Thoracic aorta (tissue), 2 donors: ENCODE measurements at regions not wholly inside any gene's neighbourhood (a gene's known extent, or its start where the extent isn't known, plus 50 kb on each side); places are given as distances from the start of the nearest gene placed in this dataset.
"Not testable (repeated sequence)": the region's sequence is repeated elsewhere in the genome, so short reads cannot be mapped to it uniquely, and the experiment has no call there.

ENCODE experiments used
- ATAC-seq: fragments of 150-250 bp; one replicate; pipeline ENCODE4 v1.8.0; 2017; ENCODE audit warnings: low read depth; ENCODE audit not compliant: insufficient number of reproducible peaks, low FRiP score
- DNase-seq: peaks from one replicate; pipeline ENCODE4 v3.0.0-alpha.2; 2020; ENCODE audit warnings: low spot score
- H3K27ac ChIP-seq, 2 donors: fragments of 200-600 bp; sonication (generic); 1 replicate in 1 of 2; 2 replicates in 1 of 2; pipeline ENCODE4 v1.5.1; 2016; ENCODE audit warnings: mild to moderate bottlenecking in 2 of 2, moderate library complexity in 2 of 2
- H3K27me3 ChIP-seq: fragments of 200-600 bp; sonication (generic); replicated peaks from 2 replicates; pipeline ENCODE4 v1.6.0; 2016; ENCODE audit warnings: mild to moderate bottlenecking; ENCODE audit not compliant: insufficient read depth
- H3K36me3 ChIP-seq: fragments of 200-600 bp; sonication (generic); one replicate; pipeline ENCODE4 v1.5.1; 2016
- H3K4me1 ChIP-seq, 2 donors: fragments of 200-600 bp; sonication (generic); 1 replicate in 1 of 2; 2 replicates in 1 of 2; pipeline versions ENCODE4 v1.5.1 to v1.6.0; 2016; ENCODE audit warnings: low read depth in 2 of 2, mild to moderate bottlenecking in 1 of 2; ENCODE audit not compliant: control insufficient read depth in 1 of 2
- H3K4me3 ChIP-seq: fragments of 200-600 bp; sonication (generic); 2 replicates; pipeline ENCODE4 v1.5.1; 2016; ENCODE audit warnings: mild to moderate bottlenecking
- H3K9me3 ChIP-seq: fragments of 200-600 bp; sonication (generic); 2 replicates; pipeline ENCODE4 v1.5.1; 2016
- CTCF ChIP-seq: fragments of 200-600 bp; sonication (generic); IDR thresholded peaks from one replicate; pipeline ENCODE4 v1.5.1; 2019; ENCODE audit warnings: antibody characterized with exemption

GRCh38 chr22:22166941-22167713 lies 77.5 kb upstream of the VPREB1 start:
- TF ChIP-seq CTCF, result no peak
- H3K27ac ChIP-seq, result no peak overlapping the region
- ATAC-seq (no peak), DNase-seq (no peak)
- H3K36me3 ChIP-seq, result no peaks in the 10 kb centered on the region
- H3K4me1 ChIP-seq, result no peaks in the 10 kb centered on the region
- H3K27me3 ChIP-seq, result no peaks in the 10 kb centered on the region
- no peak overlapping the region for H3K4me3 ChIP-seq
- no peaks in the 10 kb centered on the region for H3K9me3 ChIP-seq

GRCh38 chr22:22165936-22166710 lies 78.5 kb upstream of the VPREB1 start:
- Histone ChIP-seq H3K4me1 (no peaks in the 10 kb centered on the region), H3K4me3 (no peak overlapping the region), H3K27me3 (no peaks in the 10 kb centered on the region), H3K27ac (no peak overlapping the region), H3K36me3 (no peaks in the 10 kb centered on the region), H3K9me3 (no peaks in the 10 kb centered on the region)
- DNase-seq (no peak), ATAC-seq (no peak)
- TF ChIP-seq CTCF, result no peak

- TF ChIP-seq CTCF, result no peak
- no peak overlapping the region for H3K27ac ChIP-seq
- DNase-seq (no peak), ATAC-seq (no peak)
- H3K36me3 ChIP-seq, result no peaks in the 10 kb centered on the region
- no peak overlapping the region for H3K4me3 ChIP-seq
- H3K4me1 ChIP-seq, result no peaks in the 10 kb centered on the region
- no peaks in the 10 kb centered on the region for H3K27me3 ChIP-seq
- no peaks in the 10 kb centered on the region for H3K9me3 ChIP-seq
Observed at GRCh38 chr22:22164541-22165272, 79.9 kb upstream of the VPREB1 start.

GRCh38 chr22:22161924-22162851 lies 82.4 kb upstream of the VPREB1 start:
- ATAC-seq (no peak), DNase-seq (no peak)
- no peak for TF ChIP-seq CTCF
- Histone ChIP-seq H3K36me3 (no peaks in the 10 kb centered on the region), H3K4me3 (no peak overlapping the region), H3K9me3 (no peaks in the 10 kb centered on the region), H3K27me3 (no peaks in the 10 kb centered on the region), H3K4me1 (no peaks in the 10 kb centered on the region), H3K27ac (no peak overlapping the region)

GRCh38 chr22:22160768-22161167 lies 83.8 kb upstream of the VPREB1 start:
- H3K4me3 ChIP-seq, ATAC-seq: not testable (repeated sequence)

More at GRCh38 chr22:22160768-22161167, 83.8 kb upstream of the VPREB1 start:
- H3K36me3 ChIP-seq, DNase-seq, H3K27ac ChIP-seq, H3K4me1 ChIP-seq, H3K27me3 ChIP-seq, H3K9me3 ChIP-seq: not testable (repeated sequence)
